ENCODE measurements at regions not wholly inside any gene's neighbourhood (a gene's known extent, or its start where the extent isn't known, plus 50 kb on each side); places are given as distances from the start of the nearest gene placed in this dataset.
"Not testable (repeated sequence)": the region's sequence is repeated elsewhere in the genome, so short reads cannot be mapped to it uniquely, and the experiment has no call there.

GRCh38 chr15:53209396-53210042, 419.4 kb upstream of the ONECUT1 start:
- no peak for DNase-seq

- DNase-seq = no peak
Measured at GRCh38 chr15:53208751-53209150, 418.6 kb upstream of the ONECUT1 start.

- no peak for DNase-seq
Measured at GRCh38 chr15:53203454-53203853, 413.3 kb upstream of the ONECUT1 start.

GRCh38 chr15:53202876-53203275, 412.7 kb upstream of the ONECUT1 start:
- DNase-seq = no peak

GRCh38 chr15:53197426-53197839, 407.3 kb upstream of the ONECUT1 start:
- peak; percentile 66 for DNase-seq

- no peak for DNase-seq
Measured at GRCh38 chr15:53196788-53197187, 406.7 kb upstream of the ONECUT1 start.

GRCh38 chr15:53196242-53196641, 406.1 kb upstream of the ONECUT1 start:
- DNase-seq = no peak

- no peak for DNase-seq
Measured at GRCh38 chr15:53193149-53193548, 403.0 kb upstream of the ONECUT1 start.

GRCh38 chr15:53189860-53190259, 399.7 kb upstream of the ONECUT1 start:
- DNase-seq = no peak

- not testable (repeated sequence) for DNase-seq
Measured at GRCh38 chr15:53183449-53183848, 393.3 kb upstream of the ONECUT1 start.

GRCh38 chr15:53171571-53171970, 381.4 kb upstream of the ONECUT1 start:
- no peak for DNase-seq

GRCh38 chr15:53166684-53167201, 376.6 kb upstream of the ONECUT1 start:
- no peak for DNase-seq

GRCh38 chr15:53165988-53166683, 376.0 kb upstream of the ONECUT1 start:
- no peak for DNase-seq

- no peak for DNase-seq
Measured at GRCh38 chr15:53160092-53160704, 370.1 kb upstream of the ONECUT1 start.

GRCh38 chr15:53159458-53159857, 369.3 kb upstream of the ONECUT1 start:
- no peak for DNase-seq

- DNase-seq = no peak
Measured at GRCh38 chr15:53158995-53159394, 368.9 kb upstream of the ONECUT1 start.

- no peak for DNase-seq
Measured at GRCh38 chr15:53133255-53133850, 343.2 kb upstream of the ONECUT1 start.

GRCh38 chr15:53130943-53131342, 340.8 kb upstream of the ONECUT1 start:
- no peak for DNase-seq

- DNase-seq = no peak
Measured at GRCh38 chr15:53129121-53129904, 339.2 kb upstream of the ONECUT1 start.

GRCh38 chr15:53128652-53129051, 338.5 kb upstream of the ONECUT1 start:
- no peak for DNase-seq

GRCh38 chr15:53126144-53126543, 336.0 kb upstream of the ONECUT1 start:
- no peak for DNase-seq

GRCh38 chr15:53122818-53123217, 332.7 kb upstream of the ONECUT1 start:
- no peak for DNase-seq

- DNase-seq = not testable (repeated sequence)
Measured at GRCh38 chr15:53116915-53117314, 326.8 kb upstream of the ONECUT1 start.

Data from midbrain (tissue), 1 donor.